ENCODE measurements at regions not wholly inside any gene's neighbourhood (a gene's known extent, or its start where the extent isn't known, plus 50 kb on each side); places are given as distances from the start of the nearest gene placed in this dataset.
"Not testable (repeated sequence)": the region's sequence is repeated elsewhere in the genome, so short reads cannot be mapped to it uniquely, and the experiment has no call there.

- H3K4me1 ChIP-seq (ENCODE audit: insufficient read depth, low read length); H3K9me3 ChIP-seq (ENCODE audit: insufficient read depth, low read depth, low read length); H3K9ac ChIP-seq (ENCODE audit: low read depth, low read length); H3K27me3 ChIP-seq (ENCODE audit: insufficient read depth, low read length); H3K4me3 ChIP-seq (ENCODE audit: low read length); H3K27ac ChIP-seq (ENCODE audit: low read length); H3K36me3 ChIP-seq (ENCODE audit: insufficient read depth, low read depth, low read length): not testable (repeated sequence)
Measured at GRCh38 chr1:30130566-30130965, 592.8 kb downstream of the MATN1 start.

- Histone ChIP-seq H3K36me3 (ENCODE audit: insufficient read depth, low read depth, low read length) (no peaks in the 10 kb centered on the region), H3K4me1 (ENCODE audit: insufficient read depth, low read length) (no peaks in the 10 kb centered on the region), H3K27me3 (ENCODE audit: insufficient read depth, low read length) (no peaks in the 10 kb centered on the region), H3K9ac (ENCODE audit: low read depth, low read length) (no peak overlapping the region), H3K4me3 (ENCODE audit: low read length) (no peak overlapping the region), H3K9me3 (ENCODE audit: insufficient read depth, low read depth, low read length) (no peaks in the 10 kb centered on the region), H3K27ac (ENCODE audit: low read length) (no peak overlapping the region)
Measured at GRCh38 chr1:30130099-30130498, 593.3 kb downstream of the MATN1 start.

DNA sequence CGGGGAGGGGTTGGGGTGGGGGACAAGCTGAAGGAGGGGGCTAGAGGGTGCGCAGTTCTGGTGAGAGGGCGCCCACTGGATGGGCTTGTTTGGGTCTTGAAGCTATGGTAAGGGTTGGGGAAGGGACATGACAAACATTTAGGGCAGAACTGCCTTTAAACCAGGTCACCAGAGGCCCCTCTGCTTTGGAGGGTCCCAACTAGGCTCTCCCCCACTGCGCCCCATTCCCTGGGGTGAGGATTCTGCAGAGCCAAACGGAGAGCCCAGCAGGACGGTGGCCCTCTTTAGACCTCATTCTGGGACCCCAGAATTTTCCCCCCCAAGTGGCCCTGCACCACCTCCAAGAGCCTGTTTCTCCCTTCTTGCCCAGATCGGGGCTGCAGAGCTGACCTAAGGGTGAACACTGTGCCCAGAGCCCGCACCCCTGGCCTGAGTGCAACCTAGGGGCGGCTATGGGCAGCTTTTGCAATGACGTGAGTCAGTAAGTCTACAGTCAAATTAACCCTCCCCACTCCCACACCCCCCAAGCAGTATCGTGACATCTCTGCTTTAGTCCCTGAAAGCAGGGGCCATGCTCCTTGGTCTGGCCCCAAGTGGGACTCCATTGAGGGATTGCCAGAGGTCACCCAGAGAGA, 593.8 kb downstream of the MATN1 start:
- H3K36me3 ChIP-seq (ENCODE audit: insufficient read depth, low read depth, low read length), result no peaks in the 10 kb centered on the region
- H3K4me3 ChIP-seq (ENCODE audit: low read length), result no peak overlapping the region
- no peak overlapping the region for H3K9ac ChIP-seq (ENCODE audit: low read depth, low read length)
- H3K27ac ChIP-seq (ENCODE audit: low read length), result no peak overlapping the region
- no peaks in the 10 kb centered on the region for H3K4me1 ChIP-seq (ENCODE audit: insufficient read depth, low read length)
- H3K27me3 ChIP-seq (ENCODE audit: insufficient read depth, low read length), result no peaks in the 10 kb centered on the region
- H3K9me3 ChIP-seq (ENCODE audit: insufficient read depth, low read depth, low read length), result no peaks in the 10 kb centered on the region

GRCh38 chr1:30129001-30129408, 594.4 kb downstream of the MATN1 start:
- no peak overlapping the region for H3K27ac ChIP-seq (ENCODE audit: low read length)
- H3K4me3 ChIP-seq (ENCODE audit: low read length), result no peak overlapping the region
- H3K36me3 ChIP-seq (ENCODE audit: insufficient read depth, low read depth, low read length), result no peaks in the 10 kb centered on the region
- no peaks in the 10 kb centered on the region for H3K27me3 ChIP-seq (ENCODE audit: insufficient read depth, low read length)
- H3K9ac ChIP-seq (ENCODE audit: low read depth, low read length), result no peak overlapping the region
- H3K9me3 ChIP-seq (ENCODE audit: insufficient read depth, low read depth, low read length), result no peaks in the 10 kb centered on the region
- no peaks in the 10 kb centered on the region for H3K4me1 ChIP-seq (ENCODE audit: insufficient read depth, low read length)

DNA sequence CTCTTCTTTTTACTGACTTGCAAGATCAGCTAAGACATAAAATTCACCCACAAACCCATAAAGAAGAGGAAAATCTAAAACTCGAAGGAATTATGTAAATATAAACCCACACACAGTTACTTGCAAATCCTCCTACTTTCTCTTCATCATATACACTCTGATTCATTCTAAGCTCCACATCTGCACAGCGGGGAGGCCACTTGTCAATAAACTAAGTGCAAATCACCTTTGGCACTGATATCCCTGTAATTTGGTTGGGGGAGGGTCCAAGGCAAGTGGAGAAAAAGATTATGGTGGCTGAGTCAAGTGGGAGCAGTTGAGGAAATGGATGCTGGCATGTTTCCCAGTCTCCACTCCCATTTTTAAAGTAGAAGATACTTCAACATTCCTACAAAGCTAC, 596.5 kb downstream of the MATN1 start:
- Histone ChIP-seq H3K27ac (ENCODE audit: low read length) (no peak overlapping the region), H3K27me3 (ENCODE audit: insufficient read depth, low read length) (no peaks in the 10 kb centered on the region), H3K4me3 (ENCODE audit: low read length) (no peak overlapping the region), H3K9ac (ENCODE audit: low read depth, low read length) (no peak overlapping the region), H3K4me1 (ENCODE audit: insufficient read depth, low read length) (no peaks in the 10 kb centered on the region), H3K9me3 (ENCODE audit: insufficient read depth, low read depth, low read length) (no peaks in the 10 kb centered on the region), H3K36me3 (ENCODE audit: insufficient read depth, low read depth, low read length) (no peaks in the 10 kb centered on the region)

DNA sequence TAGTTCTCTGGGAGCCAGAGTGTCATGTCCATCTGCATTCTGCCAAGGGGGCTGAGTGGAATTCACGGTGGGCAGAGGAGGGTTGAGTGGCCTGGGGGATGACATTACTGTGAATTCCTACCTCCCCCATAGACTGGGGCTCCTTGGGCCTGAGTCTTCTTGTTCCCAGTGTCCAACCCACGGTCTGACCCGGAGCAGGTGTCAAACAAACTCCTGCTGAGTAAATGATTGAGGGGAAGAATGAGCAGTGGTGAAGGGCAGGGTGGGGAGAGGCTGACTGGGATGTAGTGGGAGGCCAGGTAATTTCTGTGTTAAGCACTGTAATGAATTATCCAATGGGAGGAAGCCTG, 597.6 kb downstream of the MATN1 start:
- no peaks in the 10 kb centered on the region for H3K9me3 ChIP-seq (ENCODE audit: insufficient read depth, low read depth, low read length)
- no peaks in the 10 kb centered on the region for H3K4me1 ChIP-seq (ENCODE audit: insufficient read depth, low read length)
- H3K4me3 ChIP-seq (ENCODE audit: low read length), result no peak overlapping the region
- no peaks in the 10 kb centered on the region for H3K27me3 ChIP-seq (ENCODE audit: insufficient read depth, low read length)
- no peak overlapping the region for H3K27ac ChIP-seq (ENCODE audit: low read length)
- no peaks in the 10 kb centered on the region for H3K36me3 ChIP-seq (ENCODE audit: insufficient read depth, low read depth, low read length)
- H3K9ac ChIP-seq (ENCODE audit: low read depth, low read length), result no peak overlapping the region

DNA sequence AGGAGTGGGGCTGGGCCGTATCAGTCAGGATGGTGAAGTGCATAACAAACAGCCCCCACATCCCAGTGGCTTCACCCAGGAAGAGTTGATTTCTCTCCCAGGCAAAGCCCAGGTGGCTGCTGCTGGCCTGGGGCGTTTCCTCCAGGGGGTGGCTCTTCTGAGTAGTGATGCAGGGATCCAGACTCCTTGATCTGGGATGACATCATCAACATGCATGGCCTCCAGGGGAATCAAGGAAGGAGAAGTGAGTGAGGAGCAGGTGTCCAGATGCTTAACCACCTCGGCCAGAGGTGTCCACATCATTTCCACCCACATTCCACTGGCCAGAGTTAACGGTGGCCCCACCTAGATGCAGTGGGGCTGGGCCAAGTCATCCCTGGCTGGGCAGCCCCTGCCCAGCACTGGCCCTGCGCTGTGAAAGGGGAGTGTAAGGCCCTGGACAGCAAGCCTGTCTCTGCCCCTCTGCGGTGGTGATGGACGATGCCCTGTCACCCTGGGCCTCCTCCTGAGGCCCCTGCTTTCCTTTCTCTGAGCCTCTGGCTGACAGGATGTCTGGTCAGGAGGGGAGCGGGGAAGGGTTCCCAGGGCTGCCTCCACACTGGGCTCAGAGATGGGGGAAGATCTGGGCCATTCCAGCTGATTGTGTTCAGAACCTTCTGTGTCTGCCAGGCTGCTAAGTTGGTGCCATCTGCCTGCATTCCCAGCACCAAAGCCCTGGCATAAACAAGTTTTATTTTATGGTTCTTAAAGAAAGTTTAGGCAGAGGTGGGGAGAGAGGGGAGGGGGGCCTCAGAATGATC, 598.2 kb downstream of the MATN1 start:
- H3K9me3 ChIP-seq (ENCODE audit: insufficient read depth, low read depth, low read length), result no peaks in the 10 kb centered on the region
- no peaks in the 10 kb centered on the region for H3K27me3 ChIP-seq (ENCODE audit: insufficient read depth, low read length)
- no peak overlapping the region for H3K27ac ChIP-seq (ENCODE audit: low read length)
- H3K9ac ChIP-seq (ENCODE audit: low read depth, low read length), result no peak overlapping the region
- H3K4me1 ChIP-seq (ENCODE audit: insufficient read depth, low read length), result no peaks in the 10 kb centered on the region
- H3K4me3 ChIP-seq (ENCODE audit: low read length), result no peak overlapping the region
- no peaks in the 10 kb centered on the region for H3K36me3 ChIP-seq (ENCODE audit: insufficient read depth, low read depth, low read length)

DNA sequence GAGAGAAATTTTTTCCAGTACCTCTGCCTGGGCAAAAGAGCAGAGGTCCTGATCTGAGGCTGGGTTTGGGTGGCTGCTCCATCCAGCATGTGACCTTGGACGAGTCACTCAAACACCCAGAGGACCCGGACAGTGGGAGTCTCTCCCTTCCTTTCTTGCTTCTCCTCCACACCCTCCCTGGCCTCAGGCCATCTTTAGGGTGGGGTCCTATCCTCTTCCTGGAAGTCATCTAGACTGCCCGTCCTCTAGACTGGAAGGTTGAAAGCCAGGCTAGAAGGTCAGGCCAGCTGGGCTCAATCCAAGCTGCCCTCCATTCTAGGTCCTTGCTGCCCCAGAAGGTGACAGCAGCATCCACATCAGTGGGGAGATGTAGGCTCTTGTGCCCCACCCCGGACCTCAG, 599.5 kb downstream of the MATN1 start:
- no peak overlapping the region for H3K9ac ChIP-seq (ENCODE audit: low read depth, low read length)
- no peaks in the 10 kb centered on the region for H3K27me3 ChIP-seq (ENCODE audit: insufficient read depth, low read length)
- no peaks in the 10 kb centered on the region for H3K4me1 ChIP-seq (ENCODE audit: insufficient read depth, low read length)
- H3K27ac ChIP-seq (ENCODE audit: low read length), result no peak overlapping the region
- H3K4me3 ChIP-seq (ENCODE audit: low read length), result no peak overlapping the region
- no peaks in the 10 kb centered on the region for H3K36me3 ChIP-seq (ENCODE audit: insufficient read depth, low read depth, low read length)
- no peaks in the 10 kb centered on the region for H3K9me3 ChIP-seq (ENCODE audit: insufficient read depth, low read depth, low read length)

- Histone ChIP-seq H3K27me3 (ENCODE audit: insufficient read depth, low read length) (no peaks in the 10 kb centered on the region), H3K36me3 (ENCODE audit: insufficient read depth, low read depth, low read length) (no peaks in the 10 kb centered on the region), H3K4me1 (ENCODE audit: insufficient read depth, low read length) (no peaks in the 10 kb centered on the region), H3K9me3 (ENCODE audit: insufficient read depth, low read depth, low read length) (no peaks in the 10 kb centered on the region), H3K4me3 (ENCODE audit: low read length) (no peak overlapping the region), H3K9ac (ENCODE audit: low read depth, low read length) (no peak overlapping the region), H3K27ac (ENCODE audit: low read length) (no peak overlapping the region)
Measured at GRCh38 chr1:30123036-30123435, 600.3 kb downstream of the MATN1 start.

DNA sequence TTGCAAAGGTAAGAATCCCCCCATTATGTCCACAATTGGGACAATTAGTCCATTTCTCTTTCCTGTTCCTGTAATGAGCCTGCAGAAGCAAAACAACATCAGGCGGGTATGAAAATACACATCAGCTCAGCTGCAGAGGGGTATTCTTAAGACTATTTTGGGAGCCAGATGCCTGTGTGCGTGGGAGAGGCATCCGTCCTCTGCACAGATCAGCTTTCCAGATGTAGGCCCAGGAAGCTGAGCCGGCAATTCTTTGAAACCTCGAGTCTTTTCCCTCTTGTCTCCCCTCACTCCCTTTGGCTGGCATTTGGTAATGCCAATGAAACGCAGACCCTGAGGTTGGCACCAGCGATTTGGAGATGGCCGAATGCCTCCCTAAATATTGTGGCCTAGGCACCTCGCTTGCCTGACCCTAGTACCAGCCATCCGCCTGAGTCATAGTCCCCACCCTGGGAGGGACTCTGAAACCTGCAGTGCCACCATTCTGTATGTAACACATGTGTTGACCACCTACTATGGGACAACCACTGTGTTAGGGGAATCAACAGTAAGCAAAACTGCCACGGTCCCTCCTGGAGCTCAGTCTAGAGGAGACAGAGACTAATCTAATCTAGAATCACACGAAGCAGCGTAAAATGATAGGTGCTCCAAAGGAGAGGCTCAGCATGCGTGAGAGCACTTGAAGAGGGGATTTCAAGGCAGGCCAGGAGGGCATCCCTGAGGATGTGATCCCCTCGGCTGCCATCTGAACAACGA, 603.0 kb downstream of the MATN1 start:
- H3K27me3 ChIP-seq (ENCODE audit: insufficient read depth, low read length), result no peaks in the 10 kb centered on the region

GRCh38 chr1:30117685-30118084, 605.7 kb downstream of the MATN1 start:
- H3K9me3 ChIP-seq (ENCODE audit: insufficient read depth, low read depth, low read length), result no peaks in the 10 kb centered on the region

More for the DNA sequence above, 603.0 kb downstream of the MATN1 start:
- no peaks in the 10 kb centered on the region for H3K36me3 ChIP-seq (ENCODE audit: insufficient read depth, low read depth, low read length)
- no peaks in the 10 kb centered on the region for H3K9me3 ChIP-seq (ENCODE audit: insufficient read depth, low read depth, low read length)
- H3K4me1 ChIP-seq (ENCODE audit: insufficient read depth, low read length), result no peaks in the 10 kb centered on the region
- no peak overlapping the region for H3K9ac ChIP-seq (ENCODE audit: low read depth, low read length)
- no peak overlapping the region for H3K4me3 ChIP-seq (ENCODE audit: low read length)
- no peak overlapping the region for H3K27ac ChIP-seq (ENCODE audit: low read length)

DNA sequence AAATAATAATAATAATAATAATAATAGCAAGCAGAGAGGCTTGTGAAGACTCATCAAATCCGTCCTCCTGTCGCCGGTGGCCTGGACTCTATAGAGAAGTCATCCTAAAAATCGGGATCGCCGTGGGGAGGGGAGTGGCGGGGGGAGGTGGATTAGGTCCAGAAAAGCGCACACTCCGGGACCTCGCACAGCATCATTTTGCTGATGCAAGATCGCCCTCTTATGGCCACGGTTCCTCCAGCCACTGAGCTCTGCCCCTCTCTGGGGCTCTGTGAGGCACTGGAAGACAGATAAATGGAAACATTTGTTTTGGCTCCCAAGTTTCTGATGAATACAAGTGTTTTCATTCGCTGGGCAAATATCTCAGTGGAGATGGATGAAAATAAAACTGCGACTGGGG, 612.0 kb downstream of the MATN1 start:
- Histone ChIP-seq H3K36me3 (ENCODE audit: insufficient read depth, low read depth, low read length) (no peaks in the 10 kb centered on the region), H3K4me1 (ENCODE audit: insufficient read depth, low read length) (no peaks in the 10 kb centered on the region), H3K4me3 (ENCODE audit: low read length) (no peak overlapping the region), H3K27ac (ENCODE audit: low read length) (no peak overlapping the region), H3K27me3 (ENCODE audit: insufficient read depth, low read length) (no peaks in the 10 kb centered on the region; the same call in 1 of the 2 replicates), H3K9ac (ENCODE audit: low read depth, low read length) (no peak overlapping the region), H3K9me3 (ENCODE audit: insufficient read depth, low read depth, low read length) (no peaks in the 10 kb centered on the region)

More at GRCh38 chr1:30117685-30118084, 605.7 kb downstream of the MATN1 start:
- no peak overlapping the region for H3K27ac ChIP-seq (ENCODE audit: low read length)
- H3K4me1 ChIP-seq (ENCODE audit: insufficient read depth, low read length), result no peaks in the 10 kb centered on the region
- H3K36me3 ChIP-seq (ENCODE audit: insufficient read depth, low read depth, low read length), result no peaks in the 10 kb centered on the region
- no peaks in the 10 kb centered on the region for H3K27me3 ChIP-seq (ENCODE audit: insufficient read depth, low read length)
- H3K9ac ChIP-seq (ENCODE audit: low read depth, low read length), result no peak overlapping the region
- H3K4me3 ChIP-seq (ENCODE audit: low read length), result no peak overlapping the region
